Calu3 (cell line): ENCODE measurements at regions not wholly inside any gene's neighbourhood (a gene's known extent, or its start where the extent isn't known, plus 50 kb on each side); places are given as distances from the start of the nearest gene placed in this dataset.
A peak's percentile ranks its signal among the peaks of the same experiment; 100 is the strongest.

Experiments used
- BruUV-seq: library from RNA; stranded (reverse); fragments of 400-500 nt; replicated peaks from 2 replicates; lab custom pipeline; 2021; lab: Mats Ljungman, UMichigan
- CTCF ChIA-PET: fragments of 300-600 bp; sonication (Branson Sonifier 250); formaldehyde crosslinking; loops from one replicate; lab custom pipeline; 2022; ENCODE audit warnings: antibody characterized with exemption; lab: Charles Lee
- DNase-seq: peaks from one replicate; pipeline ENCODE4 v3.0.0; 2022
- H3K27ac Mint-ChIP-seq: one replicate; pipeline ENCODE4 v1.8.0; 2022; ENCODE audit warnings: mixed read lengths; ENCODE audit not compliant: unreplicated experiment
- H3K27me3 Mint-ChIP-seq: one replicate; pipeline ENCODE4 v1.8.0; 2022; ENCODE audit warnings: mixed read lengths; ENCODE audit not compliant: unreplicated experiment
- H3K36me3 Mint-ChIP-seq: one replicate; pipeline ENCODE4 v1.8.0; 2022; ENCODE audit warnings: mild to moderate bottlenecking, moderate library complexity, mixed read lengths; ENCODE audit not compliant: insufficient read depth, unreplicated experiment
- H3K4me1 Mint-ChIP-seq: one replicate; pipeline ENCODE4 v1.8.0; 2022; ENCODE audit warnings: mild to moderate bottlenecking, low read depth, mixed read lengths; ENCODE audit not compliant: unreplicated experiment
- H3K4me3 Mint-ChIP-seq: one replicate; pipeline ENCODE4 v1.8.0; 2022; ENCODE audit warnings: mild to moderate bottlenecking, low read depth, moderate library complexity, mixed read lengths; ENCODE audit not compliant: unreplicated experiment
- H3K9me3 Mint-ChIP-seq: one replicate; pipeline ENCODE4 v1.8.0; 2022; ENCODE audit warnings: low read depth, mixed read lengths; ENCODE audit not compliant: unreplicated experiment
- intact Hi-C: fragments of 100-400 bp; cut with micrococcal nuclease; formaldehyde crosslinking; loops from one replicate; pipeline ENCODE4 v1.10.0; 2022; ENCODE audit not compliant: unreplicated experiment
- TF ChIP-seq, protein P1 (sequence below): fragments of 200-600 bp; IDR thresholded peaks from one replicate; pipeline ENCODE4 v1.8.0; 2022; ENCODE audit warnings: antibody characterized with exemption; ENCODE audit not compliant: unreplicated experiment

DNA sequence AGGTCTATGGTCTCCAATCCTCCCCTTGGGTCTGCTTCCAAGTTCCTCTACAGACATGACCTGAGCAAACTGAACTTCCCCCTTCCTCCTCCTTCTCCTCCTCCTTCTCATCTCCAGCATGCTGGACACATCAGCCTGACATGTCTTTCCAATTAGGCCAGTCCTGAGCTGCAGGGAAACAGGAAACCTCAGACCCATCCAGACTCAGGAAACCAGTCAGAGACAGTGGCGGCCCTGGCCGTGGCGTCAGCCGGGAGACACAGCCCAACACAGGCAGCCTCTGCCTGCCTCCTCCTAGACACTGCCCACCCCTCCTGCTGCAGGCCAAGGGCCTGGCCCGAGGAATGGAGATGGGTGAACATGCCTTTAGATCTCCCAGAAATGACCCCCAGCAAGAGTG, 468.8 kb downstream of the BCL11B start:
- CTCF ChIA-PET: no interaction called here
- TF ChIP-seq, protein P1, sequence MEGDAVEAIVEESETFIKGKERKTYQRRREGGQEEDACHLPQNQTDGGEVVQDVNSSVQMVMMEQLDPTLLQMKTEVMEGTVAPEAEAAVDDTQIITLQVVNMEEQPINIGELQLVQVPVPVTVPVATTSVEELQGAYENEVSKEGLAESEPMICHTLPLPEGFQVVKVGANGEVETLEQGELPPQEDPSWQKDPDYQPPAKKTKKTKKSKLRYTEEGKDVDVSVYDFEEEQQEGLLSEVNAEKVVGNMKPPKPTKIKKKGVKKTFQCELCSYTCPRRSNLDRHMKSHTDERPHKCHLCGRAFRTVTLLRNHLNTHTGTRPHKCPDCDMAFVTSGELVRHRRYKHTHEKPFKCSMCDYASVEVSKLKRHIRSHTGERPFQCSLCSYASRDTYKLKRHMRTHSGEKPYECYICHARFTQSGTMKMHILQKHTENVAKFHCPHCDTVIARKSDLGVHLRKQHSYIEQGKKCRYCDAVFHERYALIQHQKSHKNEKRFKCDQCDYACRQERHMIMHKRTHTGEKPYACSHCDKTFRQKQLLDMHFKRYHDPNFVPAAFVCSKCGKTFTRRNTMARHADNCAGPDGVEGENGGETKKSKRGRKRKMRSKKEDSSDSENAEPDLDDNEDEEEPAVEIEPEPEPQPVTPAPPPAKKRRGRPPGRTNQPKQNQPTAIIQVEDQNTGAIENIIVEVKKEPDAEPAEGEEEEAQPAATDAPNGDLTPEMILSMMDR: no peak
- BruUV-seq: no TSS peak
- H3K9me3 Mint-ChIP-seq: no peaks in the 10 kb centered on the region
- peaks cover 18% of the 10 kb centered on the region for H3K4me1 Mint-ChIP-seq
- intact Hi-C loops: no loop called here
- no peaks in the 10 kb centered on the region for H3K36me3 Mint-ChIP-seq
- H3K27ac Mint-ChIP-seq: no peak overlapping the region
- no peak overlapping the region for H3K4me3 Mint-ChIP-seq
- no peaks in the 10 kb centered on the region for H3K27me3 Mint-ChIP-seq
- no peak for DNase-seq

DNA sequence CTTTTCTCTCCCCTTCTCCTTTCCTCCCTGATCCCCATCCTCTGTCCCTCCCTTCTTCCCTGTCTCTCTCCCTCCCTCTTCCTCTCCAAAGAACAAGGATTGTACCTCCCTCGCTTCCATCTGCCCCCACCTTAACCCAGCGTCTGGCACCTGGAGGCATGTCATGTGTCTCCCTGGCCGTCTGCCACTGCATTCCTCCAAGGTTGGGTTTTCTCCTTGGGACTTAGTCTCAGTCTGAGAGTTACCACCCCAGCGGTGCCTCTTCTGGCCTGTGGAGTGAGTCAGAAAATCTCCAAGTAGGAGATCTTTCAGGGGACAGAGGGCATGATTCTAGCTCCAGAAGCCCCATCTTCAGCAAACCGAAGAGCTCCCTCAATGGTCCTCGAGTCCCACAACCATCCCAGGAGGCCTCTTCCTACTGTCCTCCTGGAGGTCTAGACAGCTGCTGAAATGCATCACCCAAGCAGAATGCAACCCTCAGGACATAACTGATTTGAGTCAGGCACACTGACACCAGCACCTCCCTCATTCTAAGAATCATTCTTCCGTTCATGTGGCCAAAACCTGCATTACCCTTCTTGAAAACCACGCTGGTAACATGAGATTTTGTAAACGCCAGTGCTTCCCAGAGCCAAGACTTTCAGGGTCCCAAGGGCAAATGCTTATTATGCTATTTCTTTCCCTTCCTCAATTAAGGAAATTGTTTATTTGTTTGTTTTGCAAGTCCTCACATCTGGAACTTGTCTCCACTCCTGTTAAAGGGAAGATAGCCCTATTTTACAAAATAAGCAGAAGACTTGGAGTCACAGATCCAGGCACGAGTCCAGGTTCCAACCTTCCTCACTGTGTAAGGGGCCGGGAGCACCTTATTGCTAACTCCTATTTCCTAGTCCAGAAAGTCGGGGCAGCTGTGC, 463.2 kb downstream of the BCL11B start:
- TF ChIP-seq, protein P1: no peak
- peak; percentile 47 for DNase-seq
- CTCF ChIA-PET: no interaction called here
- H3K27ac Mint-ChIP-seq: no peak overlapping the region
- no TSS peak for BruUV-seq
- H3K9me3 Mint-ChIP-seq: no peaks in the 10 kb centered on the region
- H3K4me3 Mint-ChIP-seq: no peak overlapping the region
- no peaks in the 10 kb centered on the region for H3K36me3 Mint-ChIP-seq
- no peaks in the 10 kb centered on the region for H3K27me3 Mint-ChIP-seq
- H3K4me1 Mint-ChIP-seq: peaks cover 29% of the 10 kb centered on the region
- intact Hi-C loops: no loop called here

DNA sequence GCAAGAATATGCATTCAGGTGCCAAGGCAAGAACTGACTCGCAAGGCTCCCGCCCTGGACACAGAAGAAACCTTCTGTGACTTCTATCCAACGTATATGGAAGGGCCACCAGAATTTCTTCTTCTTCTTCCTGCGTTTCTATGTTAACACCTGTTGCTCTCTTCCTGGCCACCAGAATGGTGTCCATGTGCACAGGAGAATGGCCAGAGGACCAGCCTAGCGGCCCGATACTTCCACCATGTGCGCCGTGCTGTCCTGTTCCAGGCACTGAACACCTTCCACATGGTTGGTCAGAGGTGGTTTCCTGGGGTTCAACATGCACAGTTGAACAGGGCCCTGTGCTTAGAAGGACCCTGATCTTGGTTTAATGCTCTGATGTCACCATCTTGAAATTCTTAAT, 455.8 kb downstream of the BCL11B start:
- BruUV-seq: no TSS peak
- no peak for DNase-seq
- TF ChIP-seq, protein P1: no peak
- H3K27ac Mint-ChIP-seq: no peak overlapping the region
- no peaks in the 10 kb centered on the region for H3K9me3 Mint-ChIP-seq
- no peaks in the 10 kb centered on the region for H3K36me3 Mint-ChIP-seq
- intact Hi-C loops: loop anchor here (10.0 kb wide), 1 partner anchor 249 kb away; no protein-coding TSS in a partner anchor
- peaks cover 27% of the 10 kb centered on the region for H3K27me3 Mint-ChIP-seq
- no peak overlapping the region for H3K4me3 Mint-ChIP-seq
- H3K4me1 Mint-ChIP-seq: peaks cover 18% of the 10 kb centered on the region
- CTCF ChIA-PET: no interaction called here

DNA sequence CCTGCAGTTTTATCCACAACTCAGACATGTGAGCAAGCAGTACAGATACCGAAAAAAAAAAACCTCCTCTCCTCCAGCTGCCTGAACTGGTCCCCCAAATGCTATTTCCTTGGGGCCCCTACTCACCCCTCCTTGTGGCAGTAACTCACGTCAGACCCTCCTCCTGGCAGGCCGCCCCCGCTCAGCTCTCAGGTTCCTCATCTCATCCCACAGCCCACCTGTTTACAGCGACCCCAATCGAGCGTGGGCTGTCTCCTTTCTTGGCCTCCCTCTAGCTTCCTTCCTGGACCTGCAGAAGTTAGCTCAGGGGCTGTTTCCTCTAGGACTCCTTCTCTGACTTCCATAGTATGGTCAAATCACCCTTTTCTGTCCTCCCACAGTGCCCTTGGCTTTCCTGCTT, 455.3 kb downstream of the BCL11B start:
- CTCF ChIA-PET: no interaction called here
- Mint-ChIP-seq H3K4me3 (no peak overlapping the region), H3K27me3 (peaks cover 27% of the 10 kb centered on the region), H3K36me3 (no peaks in the 10 kb centered on the region), H3K4me1 (peaks cover 18% of the 10 kb centered on the region), H3K9me3 (no peaks in the 10 kb centered on the region), H3K27ac (no peak overlapping the region)
- TF ChIP-seq, protein P1: no peak
- no TSS peak for BruUV-seq
- intact Hi-C loops: loop anchor here (10.0 kb wide), 1 partner anchor 248 kb away; no protein-coding TSS in a partner anchor
- DNase-seq: no peak
